Suprapubic skin (tissue), 4 donors: ENCODE measurements at regions not wholly inside any gene's neighbourhood (a gene's known extent, or its start where the extent isn't known, plus 50 kb on each side); places are given as distances from the start of the nearest gene placed in this dataset.

Experiments used
- DNase-seq, 2 donors: peaks; one replicate each; pipeline ENCODE4 v3.0.0-alpha.2; 2019; ENCODE audit warnings: low spot score in 2 of 2
- H3K27ac ChIP-seq: fragments of 200-600 bp; sonication (generic); one replicate; pipeline ENCODE4 v1.5.1; 2019
- H3K27me3 ChIP-seq: fragments of 200-600 bp; sonication (generic); one replicate; pipeline ENCODE4 v1.5.1; 2019
- H3K36me3 ChIP-seq: fragments of 200-600 bp; sonication (generic); one replicate; pipeline ENCODE4 v1.5.1; 2019
- H3K4me1 ChIP-seq: fragments of 200-600 bp; sonication (generic); one replicate; pipeline ENCODE4 v1.5.1; 2019
- H3K4me3 ChIP-seq: fragments of 200-600 bp; sonication (generic); one replicate; pipeline ENCODE4 v1.5.1; 2019; ENCODE audit warnings: mild to moderate bottlenecking
- H3K9me3 ChIP-seq: fragments of 200-600 bp; sonication (generic); one replicate; pipeline ENCODE4 v1.5.1; 2019
- CTCF ChIP-seq, 2 donors: fragments of 200-600 bp in 1 of 2; fragments of 450-650 bp in 1 of 2; sonication (generic) in 1 of 2; IDR thresholded peaks; one replicate each; pipeline ENCODE4 v1.5.1; 2016 to 2019; ENCODE audit warnings: antibody characterized with exemption in 2 of 2, mild to moderate bottlenecking in 1 of 2, moderate library complexity in 1 of 2
- EP300 ChIP-seq: sonication (generic); formaldehyde crosslinking; IDR thresholded peaks from one replicate; pipeline ENCODE4 v1.6.1; 2017; ENCODE audit warnings: antibody characterized with exemption
- POLR2A ChIP-seq, 2 donors: fragments of 450-650 bp; IDR thresholded peaks; one replicate each; pipeline ENCODE4 v1.6.1; 2017; ENCODE audit warnings: antibody characterized with exemption in 2 of 2, mild to moderate bottlenecking in 2 of 2, moderate library complexity in 2 of 2
- POLR2AphosphoS5 ChIP-seq, 3 donors: sonication (generic); formaldehyde crosslinking; IDR thresholded peaks; one replicate each; pipeline ENCODE4 v1.6.1; 2017; ENCODE audit warnings: antibody characterized with exemption in 3 of 3
- WGBS: methylation state at CpG from one replicate; pipeline ENCODE4 v1.1.5; 2018; 5-methylcytosine and 5-hydroxymethylcytosine counted together

- Histone ChIP-seq H3K36me3 (no peaks in the 10 kb centered on the region), H3K4me3 (no peak overlapping the region), H3K4me1 (no peaks in the 10 kb centered on the region), H3K27ac (no peak overlapping the region), H3K27me3 (no peaks in the 10 kb centered on the region), H3K9me3 (no peaks in the 10 kb centered on the region)
- TF ChIP-seq EP300, result no peak
- TF ChIP-seq POLR2A (IDR thresholded peaks at IDR 0.05), result no peak
- TF ChIP-seq POLR2AphosphoS5 (IDR thresholded peaks at IDR 0.05), result no peak
- no peak for TF ChIP-seq CTCF (IDR thresholded peaks at IDR 0.05)
- 93% methylated on average over 1 of the region's 1 CpG for WGBS
- no peak for DNase-seq
Measured at GRCh38 chr2:41078341-41078740, 626.5 kb upstream of the SLC8A1 start.

- Histone ChIP-seq H3K9me3 (no peaks in the 10 kb centered on the region), H3K4me3 (no peak overlapping the region), H3K4me1 (no peaks in the 10 kb centered on the region), H3K36me3 (no peaks in the 10 kb centered on the region), H3K27ac (no peak overlapping the region), H3K27me3 (no peaks in the 10 kb centered on the region)
- 77% methylated on average over 1 of the region's 1 CpG for WGBS
- DNase-seq, result no peak
- TF ChIP-seq CTCF (IDR thresholded peaks at IDR 0.05) (no peak), POLR2A (IDR thresholded peaks at IDR 0.05) (no peak), POLR2AphosphoS5 (IDR thresholded peaks at IDR 0.05) (no peak), EP300 (no peak)
Measured at GRCh38 chr2:41079011-41079410, 627.1 kb upstream of the SLC8A1 start.

GRCh38 chr2:41084321-41084720 is 632.4 kb upstream of the SLC8A1 start:
- Histone ChIP-seq H3K4me3 (no peak overlapping the region), H3K36me3 (no peaks in the 10 kb centered on the region), H3K9me3 (no peaks in the 10 kb centered on the region), H3K4me1 (no peaks in the 10 kb centered on the region), H3K27me3 (no peaks in the 10 kb centered on the region), H3K27ac (no peak overlapping the region)
- TF ChIP-seq POLR2AphosphoS5 (IDR thresholded peaks at IDR 0.05), result no peak
- TF ChIP-seq POLR2A (IDR thresholded peaks at IDR 0.05), result no peak
- 92% methylated on average over 3 of the region's 3 CpGs for WGBS
- DNase-seq, result no peak

GRCh38 chr2:41087946-41088345 is 636.1 kb upstream of the SLC8A1 start:
- TF ChIP-seq POLR2A (IDR thresholded peaks at IDR 0.05) (no peak), EP300 (no peak), POLR2AphosphoS5 (IDR thresholded peaks at IDR 0.05) (no peak), CTCF (IDR thresholded peaks at IDR 0.05) (no peak)
- no peaks in the 10 kb centered on the region for H3K36me3 ChIP-seq
- DNase-seq, result no peak
- H3K27me3 ChIP-seq, result no peaks in the 10 kb centered on the region
- no peaks in the 10 kb centered on the region for H3K4me1 ChIP-seq
- no peak overlapping the region for H3K4me3 ChIP-seq
- H3K9me3 ChIP-seq, result no peaks in the 10 kb centered on the region
- no peak overlapping the region for H3K27ac ChIP-seq

- DNase-seq, result no peak
- Histone ChIP-seq H3K9me3 (no peaks in the 10 kb centered on the region), H3K27me3 (no peaks in the 10 kb centered on the region), H3K36me3 (no peaks in the 10 kb centered on the region), H3K4me1 (no peaks in the 10 kb centered on the region), H3K4me3 (no peak overlapping the region), H3K27ac (no peak overlapping the region)
- TF ChIP-seq EP300 (no peak), POLR2A (IDR thresholded peaks at IDR 0.05) (no peak), CTCF (IDR thresholded peaks at IDR 0.05) (no peak), POLR2AphosphoS5 (IDR thresholded peaks at IDR 0.05) (no peak)
- WGBS, result 93% methylated on average over 1 of the region's 1 CpG
Measured at GRCh38 chr2:41101281-41101680, 649.4 kb upstream of the SLC8A1 start.

GRCh38 chr2:41109744-41110143 is 657.9 kb upstream of the SLC8A1 start:
- Histone ChIP-seq H3K27me3 (no peaks in the 10 kb centered on the region), H3K9me3 (no peaks in the 10 kb centered on the region), H3K4me3 (no peak overlapping the region), H3K36me3 (no peaks in the 10 kb centered on the region), H3K4me1 (no peaks in the 10 kb centered on the region), H3K27ac (no peak overlapping the region)
- TF ChIP-seq CTCF (IDR thresholded peaks at IDR 0.05), result no peak
- no peak for TF ChIP-seq POLR2AphosphoS5 (IDR thresholded peaks at IDR 0.05)
- TF ChIP-seq EP300, result no peak
- WGBS, result 94% methylated on average over 4 of the region's 4 CpGs
- DNase-seq, result no peak
